GM23248 (cell line): ENCODE measurements at regions not wholly inside any gene's neighbourhood (a gene's known extent, or its start where the extent isn't known, plus 50 kb on each side); places are given as distances from the start of the nearest gene placed in this dataset.

Experiments
- DNase-seq: peaks from one replicate; pipeline ENCODE4 v3.0.0-alpha.2; 2015
- H2AFZ ChIP-seq: fragments of 200-600 bp; sonication (generic); 2 replicates; pipeline ENCODE4 v1.6.1; 2016; ENCODE audit warnings: antibody characterized with exemption
- H3F3A ChIP-seq: fragments of 200-600 bp; sonication (generic); 2 replicates; pipeline ENCODE4 v1.6.1; 2016; ENCODE audit warnings: mild to moderate bottlenecking, antibody characterized with exemption, mixed run types; ENCODE audit not compliant: insufficient read depth
- H3K27ac ChIP-seq: fragments of 200-600 bp; sonication (generic); 2 replicates; pipeline ENCODE4 v1.5.1; 2016; ENCODE audit warnings: mild to moderate bottlenecking
- H3K27me3 ChIP-seq: fragments of 200-600 bp; sonication (generic); replicated peaks from 2 replicates; pipeline ENCODE4 v1.6.1; 2016; ENCODE audit warnings: mild to moderate bottlenecking; ENCODE audit not compliant: insufficient read depth
- H3K36me3 ChIP-seq: fragments of 200-600 bp; sonication (generic); 2 replicates; pipeline ENCODE4 v1.6.1; 2016; ENCODE audit warnings: low read depth, mild to moderate bottlenecking
- H3K4me1 ChIP-seq: fragments of 200-600 bp; sonication (generic); 2 replicates; pipeline ENCODE4 v1.6.1; 2016; ENCODE audit warnings: mild to moderate bottlenecking; ENCODE audit not compliant: insufficient read depth
- H3K4me2 ChIP-seq: fragments of 200-600 bp; sonication (generic); one replicate; pipeline ENCODE4 v1.6.1; 2016; ENCODE audit warnings: mild to moderate bottlenecking; ENCODE audit not compliant: unreplicated experiment
- H3K4me3 ChIP-seq: fragments of 200-600 bp; sonication (generic); 2 replicates; pipeline ENCODE4 v1.5.1; 2016; ENCODE audit warnings: mild to moderate bottlenecking
- H3K79me2 ChIP-seq: fragments of 200-600 bp; sonication (generic); 2 replicates; pipeline ENCODE4 v1.6.1; 2016; ENCODE audit warnings: mild to moderate bottlenecking; ENCODE audit not compliant: insufficient read depth
- H3K9ac ChIP-seq: fragments of 200-600 bp; sonication (generic); 2 replicates; pipeline ENCODE4 v1.6.1; 2016; ENCODE audit warnings: mild to moderate bottlenecking
- H3K9me2 ChIP-seq: fragments of 200-600 bp; sonication (generic); 2 replicates; pipeline ENCODE4 v1.6.1; 2016; ENCODE audit warnings: mixed run types, mild to moderate bottlenecking, moderate library complexity; ENCODE audit not compliant: insufficient read depth
- H3K9me3 ChIP-seq: fragments of 200-600 bp; sonication (generic); one replicate; pipeline ENCODE4 v1.6.1; 2017; ENCODE audit warnings: low read depth
- H4K20me1 ChIP-seq: fragments of 200-600 bp; sonication (generic); 2 replicates; pipeline ENCODE4 v1.6.0; 2016; ENCODE audit not compliant: insufficient read depth
- EZH2 ChIP-seq: fragments of 200-600 bp; sonication (generic); IDR thresholded peaks from 2 replicates; pipeline ENCODE4 v1.6.1; 2018; ENCODE audit warnings: antibody characterized with exemption, mild to moderate bottlenecking; ENCODE audit not compliant: insufficient read depth, poor library complexity, severe bottlenecking
- EZH2phosphoT487 ChIP-seq: fragments of 200-600 bp; sonication (generic); IDR thresholded peaks from 2 replicates; pipeline ENCODE4 v1.6.1; 2018; ENCODE audit warnings: antibody characterized with exemption, moderate library complexity, mild to moderate bottlenecking, low read depth; ENCODE audit not compliant: insufficient read depth
- WGBS, 2 experiments: methylation state at CpG; one replicate each; pipeline ENCODE4 v1.1.6; 2015 to 2017; ENCODE audit warnings: low lambda C conversion rate in 2 of 2, low coverage in 1 of 2; ENCODE audit errors: missing lambda C conversion rate in 2 of 2; 5-methylcytosine and 5-hydroxymethylcytosine counted together
- in situ Hi-C: fragments of 300-500 bp; cut with MboI; formaldehyde crosslinking; loops from 2 replicates; pipeline ENCODE4 v1.15.0; 2020

- Histone ChIP-seq H2AFZ (no peak overlapping the region), H3K27ac (no peak overlapping the region), H3K79me2 (no peaks in the 10 kb centered on the region), H3K27me3 (no peaks in the 10 kb centered on the region; the same call in 1 of the 2 replicates), H3K36me3 (no peaks in the 10 kb centered on the region), H3F3A (no peaks in the 10 kb centered on the region), H3K9me3 (no peaks in the 10 kb centered on the region), H3K4me3 (no peak overlapping the region), H3K4me2 (no peak overlapping the region), H4K20me1 (no peaks in the 10 kb centered on the region), H3K4me1 (peaks cover 5% of the 10 kb centered on the region; the same call in 1 of the 2 replicates), H3K9ac (no peak overlapping the region), H3K9me2 (no peaks in the 10 kb centered on the region)
- in situ Hi-C loops, result no loop called here
- WGBS, 2 experiments, result 55 to 62% methylated on average over 4 of the region's 4 CpGs
- no peak for TF ChIP-seq EZH2phosphoT487
- peak; percentile 41 for DNase-seq
These were observed 200.0 kb downstream of the LY86 start for GRCh38 chr6:6788394-6789032.

GRCh38 chr6:6790393-6790792 lies 201.9 kb downstream of the LY86 start:
- no peaks in the 10 kb centered on the region for H3K4me1 ChIP-seq
- in situ Hi-C loops, result no loop called here
- no peaks in the 10 kb centered on the region; the same call in 1 of the 2 replicates for H3K27me3 ChIP-seq
- no peaks in the 10 kb centered on the region for H3K79me2 ChIP-seq
- no peaks in the 10 kb centered on the region for H4K20me1 ChIP-seq
- H3K9me3 ChIP-seq, result no peaks in the 10 kb centered on the region
- no peak overlapping the region for H3K4me2 ChIP-seq
- no peaks in the 10 kb centered on the region for H3F3A ChIP-seq
- DNase-seq, result no peak
- 91 to 97% methylated on average over 5 of the region's 5 CpGs for WGBS, 2 experiments
- H3K36me3 ChIP-seq, result no peaks in the 10 kb centered on the region
- no peak for TF ChIP-seq EZH2
- TF ChIP-seq EZH2phosphoT487, result no peak
- H2AFZ ChIP-seq, result no peak overlapping the region
- no peaks in the 10 kb centered on the region for H3K9me2 ChIP-seq
- H3K27ac ChIP-seq, result no peak overlapping the region
- H3K4me3 ChIP-seq, result no peak overlapping the region
- no peak overlapping the region for H3K9ac ChIP-seq

GRCh38 chr6:6790891-6791290 lies 202.4 kb downstream of the LY86 start:
- TF ChIP-seq EZH2phosphoT487 (no peak), EZH2 (no peak)
- H3K27ac ChIP-seq, result no peak overlapping the region
- no peak overlapping the region for H3K9ac ChIP-seq
- no peaks in the 10 kb centered on the region for H3K4me1 ChIP-seq
- peak; percentile 29 for DNase-seq
- in situ Hi-C loops, result no loop called here
- no peak overlapping the region for H2AFZ ChIP-seq
- no peaks in the 10 kb centered on the region for H3F3A ChIP-seq
- H3K27me3 ChIP-seq, result peaks cover 3% of the 10 kb centered on the region; the same call in 1 of the 2 replicates
- no peaks in the 10 kb centered on the region for H4K20me1 ChIP-seq
- no peaks in the 10 kb centered on the region for H3K79me2 ChIP-seq
- H3K9me2 ChIP-seq, result no peaks in the 10 kb centered on the region
- H3K9me3 ChIP-seq, result no peaks in the 10 kb centered on the region
- H3K4me3 ChIP-seq, result no peak overlapping the region
- H3K36me3 ChIP-seq, result no peaks in the 10 kb centered on the region
- 88% methylated on average over 3 of the region's 3 CpGs for WGBS, 2 experiments
- H3K4me2 ChIP-seq, result no peak overlapping the region

- Histone ChIP-seq H3K79me2 (no peaks in the 10 kb centered on the region), H3K9ac (no peak overlapping the region), H3K4me1 (no peaks in the 10 kb centered on the region), H3K9me2 (no peaks in the 10 kb centered on the region), H4K20me1 (no peaks in the 10 kb centered on the region), H2AFZ (no peak overlapping the region), H3K9me3 (no peaks in the 10 kb centered on the region), H3K4me2 (no peak overlapping the region), H3K27ac (no peak overlapping the region), H3K36me3 (no peaks in the 10 kb centered on the region), H3K27me3 (peaks cover 3% of the 10 kb centered on the region; the same call in 1 of the 2 replicates), H3K4me3 (no peak overlapping the region), H3F3A (no peaks in the 10 kb centered on the region)
- in situ Hi-C loops, result no loop called here
- 68 to 73% methylated on average over 9 of the region's 9 CpGs for WGBS, 2 experiments
- no peak for DNase-seq
- no peak for TF ChIP-seq EZH2phosphoT487
- no peak for TF ChIP-seq EZH2
These were observed 205.1 kb downstream of the LY86 start for GRCh38 chr6:6793388-6794250.
